DOHH2 (cell line): ENCODE measurements at regions not wholly inside any gene's neighbourhood (a gene's known extent, or its start where the extent isn't known, plus 50 kb on each side); places are given as distances from the start of the nearest gene placed in this dataset.
"Not testable (repeated sequence)": the region's sequence is repeated elsewhere in the genome, so short reads cannot be mapped to it uniquely, and the experiment has no call there.

Source experiments
- H3F3A ChIP-seq: fragments of 200-600 bp; sonication (generic), shearing (Covaris generic); 2 replicates; pipeline ENCODE4 v1.6.0; 2016; ENCODE audit warnings: antibody characterized with exemption, mild to moderate bottlenecking; ENCODE audit not compliant: control insufficient read depth, insufficient read depth
- H3K27ac ChIP-seq: fragments of 200-600 bp; sonication (generic); 2 replicates; pipeline ENCODE4 v1.5.1; 2014; ENCODE audit warnings: low read depth, mild to moderate bottlenecking, low read length, moderate library complexity
- H3K27me3 ChIP-seq: fragments of 200-600 bp; sonication (generic); 2 replicates; pipeline ENCODE4 v1.6.1; 2014; ENCODE audit warnings: mild to moderate bottlenecking, low read length, mixed read lengths; ENCODE audit not compliant: control insufficient read depth
- H3K36me3 ChIP-seq: fragments of 200-600 bp; sonication (generic); 2 replicates; pipeline ENCODE4 v1.6.1; 2014; ENCODE audit warnings: mild to moderate bottlenecking, low read length, moderate library complexity, mixed read lengths; ENCODE audit not compliant: control insufficient read depth
- H3K4me1 ChIP-seq: fragments of 200-600 bp; sonication (generic); 2 replicates; pipeline ENCODE4 v1.6.1; 2014; ENCODE audit warnings: mild to moderate bottlenecking, low read length, mixed read lengths; ENCODE audit not compliant: control insufficient read depth
- H3K4me2 ChIP-seq: fragments of 200-600 bp; sonication (generic); 2 replicates; pipeline ENCODE4 v1.6.0; 2014; ENCODE audit warnings: mild to moderate bottlenecking, low read length, moderate library complexity
- H3K4me3 ChIP-seq: fragments of 200-600 bp; sonication (generic); 2 replicates; pipeline ENCODE4 v1.5.1; 2014; ENCODE audit warnings: mild to moderate bottlenecking, low read length, mixed read lengths
- H3K79me2 ChIP-seq: fragments of 200-600 bp; sonication (generic); 2 replicates; pipeline ENCODE4 v1.6.1; 2014; ENCODE audit warnings: mild to moderate bottlenecking, low read length, mixed read lengths; ENCODE audit not compliant: control insufficient read depth
- H3K9me2 ChIP-seq: fragments of 200-600 bp; sonication (generic); replicated peaks from 2 replicates; pipeline ENCODE4 v1.6.1; 2014; ENCODE audit warnings: mild to moderate bottlenecking, low read length, mixed read lengths; ENCODE audit not compliant: control insufficient read depth
- H3K9me3 ChIP-seq: fragments of 200-600 bp; sonication (generic); 2 replicates; pipeline ENCODE4 v1.6.1; 2014; ENCODE audit warnings: antibody characterized with exemption, low read length, mixed read lengths; ENCODE audit not compliant: control insufficient read depth, insufficient read depth
- H4K20me1 ChIP-seq: fragments of 200-600 bp; sonication (generic); 2 replicates; pipeline ENCODE4 v1.6.0; 2014; ENCODE audit warnings: low read depth, mild to moderate bottlenecking, antibody characterized with exemption, low read length, moderate library complexity; ENCODE audit not compliant: control insufficient read depth, insufficient read depth
- CTCF ChIP-seq: fragments of 200-600 bp; sonication (generic); IDR thresholded peaks from one replicate; pipeline ENCODE4 v1.5.1; 2014; ENCODE audit warnings: antibody characterized with exemption, mild to moderate bottlenecking, low read depth, low read length; ENCODE audit not compliant: poor library complexity, severe bottlenecking
- EZH2phosphoT487 ChIP-seq: fragments of 200-600 bp; sonication (generic); IDR thresholded peaks from 2 replicates; pipeline ENCODE4 v1.6.1; 2017; ENCODE audit warnings: borderline replicate concordance, mild to moderate bottlenecking, antibody characterized with exemption, low read length, moderate library complexity, mixed read lengths

DNA sequence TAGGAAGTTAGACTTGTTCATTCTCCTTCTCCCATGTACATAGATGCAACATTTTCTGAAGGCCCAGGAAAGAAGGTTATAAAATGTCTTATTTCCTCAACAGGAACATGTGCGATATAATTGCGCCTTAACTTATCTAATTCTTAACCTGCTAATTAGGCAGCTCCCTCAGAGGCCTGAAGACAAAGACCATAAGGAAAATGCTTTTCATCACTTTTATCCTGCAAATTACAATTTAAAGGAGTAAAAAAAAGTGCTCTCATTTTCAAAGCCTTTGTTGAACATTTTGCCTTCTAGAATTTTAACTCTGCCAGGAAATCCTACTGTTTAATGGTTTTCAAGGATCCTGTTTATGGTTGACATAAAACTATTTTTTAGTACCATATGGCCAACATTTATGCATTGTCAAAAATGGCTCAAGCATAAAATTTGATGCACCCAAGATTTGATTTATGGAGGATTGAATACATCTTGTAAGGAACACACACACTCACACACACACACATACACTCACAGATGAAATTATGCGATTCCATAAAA lies 660.4 kb upstream of the TMEM132C start:
- no peaks in the 10 kb centered on the region for H3K9me3 ChIP-seq
- no peaks in the 10 kb centered on the region for H3F3A ChIP-seq
- H3K36me3 ChIP-seq: no peaks in the 10 kb centered on the region
- no peaks in the 10 kb centered on the region for H3K4me1 ChIP-seq
- no peaks in the 10 kb centered on the region for H3K79me2 ChIP-seq
- no peaks in the 10 kb centered on the region for H4K20me1 ChIP-seq
- H3K9me2 ChIP-seq: no peaks in the 10 kb centered on the region
- no peak for TF ChIP-seq CTCF
- TF ChIP-seq EZH2phosphoT487: no peak
- H3K27ac ChIP-seq: no peak overlapping the region
- no peaks in the 10 kb centered on the region for H3K27me3 ChIP-seq
- H3K4me2 ChIP-seq: no peak overlapping the region
- H3K4me3 ChIP-seq: no peak overlapping the region

- H3K79me2 ChIP-seq: no peaks in the 10 kb centered on the region
- no peaks in the 10 kb centered on the region for H3K9me3 ChIP-seq
- no peak overlapping the region for H3K27ac ChIP-seq
- H4K20me1 ChIP-seq: no peaks in the 10 kb centered on the region
- no peaks in the 10 kb centered on the region for H3F3A ChIP-seq
- H3K27me3 ChIP-seq: no peaks in the 10 kb centered on the region
- TF ChIP-seq EZH2phosphoT487 (no peak), CTCF (no peak)
- H3K4me3 ChIP-seq: no peak overlapping the region
- H3K36me3 ChIP-seq: no peaks in the 10 kb centered on the region
- no peak overlapping the region for H3K4me2 ChIP-seq
- H3K4me1 ChIP-seq: no peaks in the 10 kb centered on the region
- H3K9me2 ChIP-seq: no peaks in the 10 kb centered on the region
Observed at GRCh38 chr12:127607146-127607725, 659.7 kb upstream of the TMEM132C start.

GRCh38 chr12:127608359-127608758 lies 658.6 kb upstream of the TMEM132C start:
- H3K4me2 ChIP-seq, H3K9me3 ChIP-seq: not testable (repeated sequence)

DNA sequence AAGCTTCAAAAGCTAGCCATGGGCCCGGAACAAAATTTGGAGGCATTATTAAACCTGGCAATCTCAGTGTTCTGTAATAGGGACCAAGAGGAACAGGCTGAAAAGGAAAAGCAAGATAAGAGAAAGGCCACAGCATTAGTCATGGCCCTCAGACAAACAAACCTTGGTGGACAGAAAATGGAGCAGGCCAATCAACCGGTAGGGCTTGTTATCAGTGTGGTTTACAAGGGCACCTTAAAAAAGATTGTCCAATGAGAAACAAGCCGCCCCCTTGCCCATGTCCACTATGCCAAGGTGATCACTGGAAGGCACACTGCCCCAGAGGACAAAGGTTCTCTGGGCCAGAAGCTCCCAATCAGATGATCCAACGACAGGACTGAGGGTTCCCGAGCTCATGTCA lies 653.9 kb upstream of the TMEM132C start:
- Histone ChIP-seq H3K4me1 (no peaks in the 10 kb centered on the region), H4K20me1 (no peaks in the 10 kb centered on the region), H3K79me2 (no peaks in the 10 kb centered on the region), H3F3A (no peaks in the 10 kb centered on the region), H3K27ac (no peak overlapping the region), H3K27me3 (no peaks in the 10 kb centered on the region), H3K4me2 (no peak overlapping the region), H3K36me3 (no peaks in the 10 kb centered on the region), H3K9me2 (no peaks in the 10 kb centered on the region), H3K9me3 (no peaks in the 10 kb centered on the region), H3K4me3 (no peak overlapping the region)
- TF ChIP-seq CTCF: no peak

More at GRCh38 chr12:127608359-127608758, 658.6 kb upstream of the TMEM132C start:
- H3K9me2 ChIP-seq, H3K27me3 ChIP-seq, H3K27ac ChIP-seq, H3K36me3 ChIP-seq, H3K4me3 ChIP-seq, H3K79me2 ChIP-seq, H4K20me1 ChIP-seq, H3K4me1 ChIP-seq, H3F3A ChIP-seq: not testable (repeated sequence)
